IMR-90 (cell line): ENCODE measurements at regions not wholly inside any gene's neighbourhood (a gene's known extent, or its start where the extent isn't known, plus 50 kb on each side); places are given as distances from the start of the nearest gene placed in this dataset.

Experiments
- ATAC-seq: fragments of 200-7000 bp; cut with Tn5 transposase; 2 replicates; pipeline ENCODE4 v1.9.1; 2020; ENCODE audit warnings: low read depth, mild to moderate bottlenecking, moderate library complexity
- BruUV-seq: library from RNA; stranded (reverse); fragments of 400-500 nt; replicated peaks from 2 replicates; lab custom pipeline; 2021; lab: Mats Ljungman, UMichigan
- CTCF ChIA-PET: fragments of 300-600 bp; formaldehyde crosslinking; extraction: SDS; loops from one replicate; lab custom pipeline; 2021; ENCODE audit warnings: antibody characterized with exemption; lab: Yijun Ruan, JAX
- POLR2A ChIA-PET: fragments of 300-600 bp; sonication (Branson Sonifier 250); formaldehyde crosslinking; loops from one replicate; lab custom pipeline; 2022; ENCODE audit warnings: antibody characterized with exemption; ENCODE audit not compliant: unreplicated experiment; lab: Charles Lee
- DNase-seq: peaks from one replicate; pipeline ENCODE4 v3.0.0; 2013
- H2AFZ ChIP-seq: replicated peaks from 2 replicates; pipeline ENCODE3; 2013; ENCODE audit warnings: low read length, mild to moderate bottlenecking; ENCODE audit not compliant: poor library complexity
- H2AK5ac ChIP-seq: 2 replicates; pipeline ENCODE4 v1.6.1; 2013; ENCODE audit warnings: low read depth, low read length, inconsistent platforms
- H2AK9ac ChIP-seq: replicated peaks from 2 replicates; pipeline ENCODE3; 2013; ENCODE audit warnings: mild to moderate bottlenecking, low read depth, low read length, moderate library complexity; ENCODE audit not compliant: poor library complexity
- H2BK120ac ChIP-seq: 2 replicates; pipeline ENCODE4 v1.6.1; 2013; ENCODE audit warnings: low read depth, low read length, inconsistent platforms
- H2BK15ac ChIP-seq: 3 replicates; pipeline ENCODE4 v1.6.1; 2013; ENCODE audit warnings: low read depth, low read length, inconsistent platforms
- H2BK20ac ChIP-seq: 2 replicates; pipeline ENCODE4 v1.6.1; 2013; ENCODE audit warnings: low read depth, mild to moderate bottlenecking, inconsistent platforms, low read length, moderate library complexity
- H2BK5ac ChIP-seq: 2 replicates; pipeline ENCODE4 v1.6.1; 2013; ENCODE audit warnings: mild to moderate bottlenecking, low read depth, low read length, inconsistent platforms; ENCODE audit not compliant: poor library complexity, severe bottlenecking
- H3K14ac ChIP-seq: replicated peaks from 2 replicates; pipeline ENCODE4 v1.6.1; 2013; ENCODE audit warnings: low read depth, low read length, inconsistent platforms
- H3K18ac ChIP-seq: 2 replicates; pipeline ENCODE4 v1.6.1; 2013; ENCODE audit warnings: low read depth, low read length, control low read depth
- H3K23ac ChIP-seq: 2 replicates; pipeline ENCODE4 v1.6.1; 2013; ENCODE audit warnings: low read depth, low read length, inconsistent platforms
- H3K27ac ChIP-seq: 2 replicates; pipeline ENCODE4 v1.5.1; 2013; ENCODE audit warnings: mild to moderate bottlenecking, control low read depth, low read length; ENCODE audit not compliant: insufficient read depth
- H3K27me3 ChIP-seq: 2 replicates; pipeline ENCODE4 v1.6.1; 2013; ENCODE audit warnings: low read length; ENCODE audit not compliant: control insufficient read depth, insufficient read depth
- H3K36me3 ChIP-seq: 2 replicates; pipeline ENCODE4 v1.6.1; 2013; ENCODE audit warnings: low read length, mixed read lengths; ENCODE audit not compliant: control insufficient read depth, insufficient read depth
- H3K4ac ChIP-seq: 2 replicates; pipeline ENCODE4 v1.6.1; 2013; ENCODE audit warnings: low read depth, low read length, inconsistent platforms
- H3K4me1 ChIP-seq: 2 replicates; pipeline ENCODE4 v1.6.1; 2013; ENCODE audit warnings: low read length, mixed read lengths; ENCODE audit not compliant: control insufficient read depth, insufficient read depth
- H3K4me2 ChIP-seq: 2 replicates; pipeline ENCODE4 v1.6.1; 2013; ENCODE audit warnings: low read depth, mild to moderate bottlenecking, control low read depth, low read length, moderate library complexity
- H3K4me3 ChIP-seq: 2 replicates; pipeline ENCODE4 v1.5.1; 2013; ENCODE audit warnings: low read depth, mild to moderate bottlenecking, control low read depth, low read length, moderate library complexity; ENCODE audit not compliant: insufficient read depth
- H3K56ac ChIP-seq: 2 replicates; pipeline ENCODE4 v1.6.1; 2013; ENCODE audit warnings: low read length, inconsistent platforms; ENCODE audit not compliant: insufficient read depth; ENCODE audit errors: extremely low read depth
- H3K79me1 ChIP-seq, 2 experiments: 2 replicates each; pipeline ENCODE4 v1.6.1; 2013; ENCODE audit warnings: low read length in 2 of 2, inconsistent platforms in 1 of 2, low read depth in 1 of 2
- H3K9ac ChIP-seq: 2 replicates; pipeline ENCODE4 v1.6.1; 2013; ENCODE audit warnings: low read depth, low read length, control low read depth
- H3K9me1 ChIP-seq: 2 replicates; pipeline ENCODE4 v1.6.1; 2013; ENCODE audit warnings: low read length, inconsistent platforms; ENCODE audit not compliant: insufficient read depth
- H3K9me3 ChIP-seq: 2 replicates; pipeline ENCODE4 v1.6.1; 2013; ENCODE audit warnings: low read length; ENCODE audit not compliant: control insufficient read depth, insufficient read depth
- H4K20me1 ChIP-seq: 2 replicates; pipeline ENCODE4 v1.6.1; 2013; ENCODE audit warnings: low read length, inconsistent platforms; ENCODE audit not compliant: insufficient read depth
- H4K5ac ChIP-seq: 2 replicates; pipeline ENCODE4 v1.6.1; 2013; ENCODE audit warnings: mild to moderate bottlenecking, low read depth, low read length, control low read depth
- H4K8ac ChIP-seq, 2 experiments: 2 replicates each; pipeline ENCODE4 v1.6.1; 2013; ENCODE audit warnings: low read depth in 2 of 2, low read length in 2 of 2, control low read depth in 1 of 2, inconsistent platforms in 1 of 2
- H4K91ac ChIP-seq: 2 replicates; pipeline ENCODE4 v1.6.1; 2013; ENCODE audit warnings: low read depth, low read length, inconsistent platforms; ENCODE audit not compliant: insufficient read depth
- CEBPB ChIP-seq: IDR thresholded peaks from 2 replicates; pipeline ENCODE4 v1.6.1; 2012; ENCODE audit warnings: low read depth, low read length, improper control_type of control experiment
- CHD1 ChIP-seq: IDR thresholded peaks from 2 replicates; pipeline ENCODE4 v1.6.1; 2012; ENCODE audit warnings: low read depth, low read length, improper control_type of control experiment
- CTCF ChIP-seq: conservative IDR thresholded peaks from 2 replicates; pipeline ENCODE4 v1.5.1; 2012; ENCODE audit warnings: mild to moderate bottlenecking, low read depth, low read length, improper control_type of control experiment
- FOS ChIP-seq: fragments of 150-350 bp; IDR thresholded peaks from 2 replicates; pipeline ENCODE4 v1.6.1; 2016; ENCODE audit warnings: low read depth, low read length
- MAFK ChIP-seq: IDR thresholded peaks from 2 replicates; pipeline ENCODE4 v1.6.1; 2012; ENCODE audit warnings: low read depth, low read length, improper control_type of control experiment
- NFE2L2 ChIP-seq: fragments of 150-350 bp; IDR thresholded peaks from 2 replicates; pipeline ENCODE4 v1.6.1; 2016; ENCODE audit warnings: low read depth, mild to moderate bottlenecking, low read length
- POLR2A ChIP-seq: IDR thresholded peaks from 2 replicates; pipeline ENCODE4 v1.6.1; 2012; ENCODE audit warnings: mild to moderate bottlenecking, low read depth, low read length
- RAD21 ChIP-seq: IDR thresholded peaks from 2 replicates; pipeline ENCODE4 v1.6.1; 2012; ENCODE audit warnings: low read length, improper control_type of control experiment
- SMC3 ChIP-seq: fragments of 150-350 bp; IDR thresholded peaks from 2 replicates; pipeline ENCODE4 v1.6.1; 2016; ENCODE audit warnings: low read depth, mild to moderate bottlenecking, antibody characterized with exemption, low read length, moderate library complexity
- USF2 ChIP-seq: fragments of 150-350 bp; IDR thresholded peaks from 2 replicates; pipeline ENCODE4 v1.6.1; 2017; ENCODE audit warnings: mild to moderate bottlenecking, antibody characterized with exemption, low read length, low read depth
- dilution Hi-C: fragments of 300-500 bp; cut with HindIII; formaldehyde crosslinking; loops from one replicate; pipeline ENCODE4 v1.14.3; 2018; ENCODE audit warnings: low sequenced_read_pairs; ENCODE audit not compliant: unreplicated experiment
- in situ Hi-C: fragments of 300-500 bp; cut with MboI; formaldehyde crosslinking; loops from 3 replicates; pipeline ENCODE4 v1.14.3; 2019; ENCODE audit warnings: low sequenced_read_pairs, inconsistent platforms, mixed read lengths
- intact Hi-C: fragments of 100-400 bp; cut with micrococcal nuclease; formaldehyde crosslinking; loops from 2 replicates; pipeline ENCODE4 v1.10.0; 2022

DNA sequence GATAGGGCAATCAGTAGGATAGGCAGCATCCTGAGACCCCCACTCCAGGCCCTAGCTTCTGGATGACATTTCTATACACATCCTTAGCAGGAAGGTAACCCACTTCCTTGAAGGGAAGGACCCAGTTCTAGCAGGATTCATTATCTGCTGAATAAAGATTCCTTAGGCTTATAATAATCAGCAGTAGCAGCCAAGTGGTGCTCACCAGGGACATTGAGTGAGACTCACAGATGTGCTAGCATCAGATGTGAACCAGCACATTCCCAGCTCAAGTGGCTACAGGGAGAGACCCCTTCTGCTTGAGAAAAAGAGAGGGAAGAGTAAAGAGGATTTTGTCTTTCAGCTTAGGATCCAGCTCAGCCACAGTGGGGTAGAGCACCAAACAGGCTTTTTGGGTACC lies 244.8 kb upstream of the UFL1 start:
- Histone ChIP-seq H3K4me2 (no peak overlapping the region), H2BK5ac (no peak overlapping the region), H2BK15ac (no peak overlapping the region), H3K27ac (no peak overlapping the region), H3K4ac (no peak overlapping the region), H3K14ac (no peak overlapping the region), H3K36me3 (no peaks in the 10 kb centered on the region), H4K5ac (no peak overlapping the region), H3K4me3 (no peak overlapping the region), H2AK9ac (no peak overlapping the region), H2AK5ac (no peak overlapping the region), H3K9me3 (peaks cover 11% of the 10 kb centered on the region; the same call in 1 of the 2 replicates), H2BK120ac (no peak overlapping the region), H3K23ac (no peak overlapping the region), H3K9me1 (no peaks in the 10 kb centered on the region), H3K27me3 (no peaks in the 10 kb centered on the region), H3K9ac (no peak overlapping the region), H3K18ac (no peak overlapping the region), H3K56ac (no peak overlapping the region), H3K4me1 (no peaks in the 10 kb centered on the region), H4K91ac (no peak overlapping the region), H2AFZ (no peak overlapping the region), H4K8ac (no peak overlapping the region), H2BK20ac (no peak overlapping the region), H3K79me1 (no peaks in the 10 kb centered on the region), H4K20me1 (no peaks in the 10 kb centered on the region)
- dilution Hi-C loops: no loop called here
- POLR2A ChIA-PET: no interaction called here
- CTCF ChIA-PET: no interaction called here
- ATAC-seq (no peak), DNase-seq (no peak)
- in situ Hi-C loops: no loop called here
- BruUV-seq: no TSS peak
- intact Hi-C loops: no loop called here
- TF ChIP-seq CHD1 (no peak), FOS (no peak), POLR2A (no peak), MAFK (no peak), CTCF (no peak), CEBPB (no peak), RAD21 (no peak), SMC3 (no peak), NFE2L2 (no peak), USF2 (no peak)
